ENCODE measurements at regions not wholly inside any gene's neighbourhood (a gene's known extent, or its start where the extent isn't known, plus 50 kb on each side); places are given as distances from the start of the nearest gene placed in this dataset.

DNA sequence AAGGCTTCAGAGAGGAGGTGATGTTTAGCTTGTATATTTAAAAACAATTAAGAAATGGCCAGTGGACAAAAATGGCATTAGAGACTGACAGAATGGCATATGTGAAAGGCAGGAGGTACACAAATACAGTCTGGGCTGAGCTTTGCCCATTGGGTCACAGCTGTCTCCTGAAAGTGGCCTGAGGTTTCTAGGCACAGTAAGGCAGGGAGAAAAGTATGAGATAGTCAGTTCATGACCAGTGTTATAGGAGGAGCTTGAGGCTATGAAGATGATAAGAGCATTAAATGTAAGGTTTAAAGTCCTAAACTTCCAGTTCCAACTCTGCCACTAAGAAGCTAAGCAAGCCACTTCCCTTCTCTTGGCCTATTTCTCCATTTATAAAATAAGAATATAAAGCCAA is 111.2 kb upstream of the SETMAR start:
- TF ChIP-seq, protein P1, sequence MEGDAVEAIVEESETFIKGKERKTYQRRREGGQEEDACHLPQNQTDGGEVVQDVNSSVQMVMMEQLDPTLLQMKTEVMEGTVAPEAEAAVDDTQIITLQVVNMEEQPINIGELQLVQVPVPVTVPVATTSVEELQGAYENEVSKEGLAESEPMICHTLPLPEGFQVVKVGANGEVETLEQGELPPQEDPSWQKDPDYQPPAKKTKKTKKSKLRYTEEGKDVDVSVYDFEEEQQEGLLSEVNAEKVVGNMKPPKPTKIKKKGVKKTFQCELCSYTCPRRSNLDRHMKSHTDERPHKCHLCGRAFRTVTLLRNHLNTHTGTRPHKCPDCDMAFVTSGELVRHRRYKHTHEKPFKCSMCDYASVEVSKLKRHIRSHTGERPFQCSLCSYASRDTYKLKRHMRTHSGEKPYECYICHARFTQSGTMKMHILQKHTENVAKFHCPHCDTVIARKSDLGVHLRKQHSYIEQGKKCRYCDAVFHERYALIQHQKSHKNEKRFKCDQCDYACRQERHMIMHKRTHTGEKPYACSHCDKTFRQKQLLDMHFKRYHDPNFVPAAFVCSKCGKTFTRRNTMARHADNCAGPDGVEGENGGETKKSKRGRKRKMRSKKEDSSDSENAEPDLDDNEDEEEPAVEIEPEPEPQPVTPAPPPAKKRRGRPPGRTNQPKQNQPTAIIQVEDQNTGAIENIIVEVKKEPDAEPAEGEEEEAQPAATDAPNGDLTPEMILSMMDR (IDR thresholded peaks at IDR 0.05) = no peak
- TF ChIP-seq POLR2A (IDR thresholded peaks at IDR 0.05) (no peak), EP300 (IDR thresholded peaks at IDR 0.05) (no peak)
